ENCODE measurements at regions not wholly inside any gene's neighbourhood (a gene's known extent, or its start where the extent isn't known, plus 50 kb on each side); places are given as distances from the start of the nearest gene placed in this dataset.

- TF ChIP-seq POLR2A (IDR thresholded peaks at IDR 0.05) (no peak), CTCF (IDR thresholded peaks at IDR 0.05) (no peak)
These were observed 254.4 kb upstream of the EXOC2 start for GRCh38 chr6:947235-947934.
